Stimulated activated CD4-positive, alpha-beta T cell treated with anti-CD3 and anti-CD28 coated beads, TNF-alpha, amount 100 ng/mL, for 4 hours (primary cell): ENCODE measurements at regions not wholly inside any gene's neighbourhood (a gene's known extent, or its start where the extent isn't known, plus 50 kb on each side); places are given as distances from the start of the nearest gene placed in this dataset.
"Not testable (repeated sequence)": the region's sequence is repeated elsewhere in the genome, so short reads cannot be mapped to it uniquely, and the experiment has no call there.

Experiments
- DNase-seq, 3 experiments: peaks; one replicate each; pipeline ENCODE4 v3.0.0-alpha.2; 2020; ENCODE audit warnings: low read depth in 3 of 3

- no peak for DNase-seq
These were observed 356.0 kb downstream of the PPARGC1A start for GRCh38 chr4:23533859-23534258.

- DNase-seq, result no peak
These were observed 373.1 kb downstream of the PPARGC1A start for GRCh38 chr4:23516716-23517115.

GRCh38 chr4:23504083-23504482, 385.8 kb downstream of the PPARGC1A start:
- DNase-seq, result no peak

GRCh38 chr4:23500894-23501449, 388.9 kb downstream of the PPARGC1A start:
- no peak for DNase-seq

- DNase-seq, result no peak
These were observed 404.0 kb downstream of the PPARGC1A start for GRCh38 chr4:23485801-23486200.

GRCh38 chr4:23484689-23485088, 405.2 kb downstream of the PPARGC1A start:
- DNase-seq, result no peak

GRCh38 chr4:23483320-23483960, 406.4 kb downstream of the PPARGC1A start:
- DNase-seq, result no peak

GRCh38 chr4:23481566-23481965, 408.3 kb downstream of the PPARGC1A start:
- DNase-seq, result no peak

GRCh38 chr4:23477905-23478304, 411.9 kb downstream of the PPARGC1A start:
- DNase-seq, result no peak

- no peak for DNase-seq
These were observed 413.2 kb downstream of the PPARGC1A start for GRCh38 chr4:23476515-23477090.

- no peak for DNase-seq
These were observed 426.8 kb downstream of the PPARGC1A start for GRCh38 chr4:23463071-23463470.

- DNase-seq, result no peak
These were observed 431.8 kb downstream of the PPARGC1A start for GRCh38 chr4:23458054-23458453.

GRCh38 chr4:23456864-23457263, 433.0 kb downstream of the PPARGC1A start:
- no peak for DNase-seq

- no peak for DNase-seq
These were observed 434.2 kb downstream of the PPARGC1A start for GRCh38 chr4:23455456-23456158.

GRCh38 chr4:23441530-23442069, 448.2 kb downstream of the PPARGC1A start:
- DNase-seq, result no peak

GRCh38 chr4:23438764-23439163, 451.1 kb downstream of the PPARGC1A start:
- no peak for DNase-seq

- DNase-seq, result no peak
These were observed 460.4 kb downstream of the PPARGC1A start for GRCh38 chr4:23429497-23429896.

- no peak for DNase-seq
These were observed 464.3 kb downstream of the PPARGC1A start for GRCh38 chr4:23425570-23425969.

GRCh38 chr4:23423540-23423939, 466.3 kb downstream of the PPARGC1A start:
- no peak for DNase-seq

- no peak for DNase-seq
These were observed 467.0 kb downstream of the PPARGC1A start for GRCh38 chr4:23422878-23423277.

- no peak for DNase-seq
These were observed 476.2 kb downstream of the PPARGC1A start for GRCh38 chr4:23413631-23414030.

GRCh38 chr4:23412701-23413100, 477.1 kb downstream of the PPARGC1A start:
- no peak for DNase-seq

GRCh38 chr4:23408913-23409312, 480.9 kb downstream of the PPARGC1A start:
- DNase-seq, result not testable (repeated sequence)
